ENCODE measurements at regions not wholly inside any gene's neighbourhood (a gene's known extent, or its start where the extent isn't known, plus 50 kb on each side); places are given as distances from the start of the nearest gene placed in this dataset.

DNA sequence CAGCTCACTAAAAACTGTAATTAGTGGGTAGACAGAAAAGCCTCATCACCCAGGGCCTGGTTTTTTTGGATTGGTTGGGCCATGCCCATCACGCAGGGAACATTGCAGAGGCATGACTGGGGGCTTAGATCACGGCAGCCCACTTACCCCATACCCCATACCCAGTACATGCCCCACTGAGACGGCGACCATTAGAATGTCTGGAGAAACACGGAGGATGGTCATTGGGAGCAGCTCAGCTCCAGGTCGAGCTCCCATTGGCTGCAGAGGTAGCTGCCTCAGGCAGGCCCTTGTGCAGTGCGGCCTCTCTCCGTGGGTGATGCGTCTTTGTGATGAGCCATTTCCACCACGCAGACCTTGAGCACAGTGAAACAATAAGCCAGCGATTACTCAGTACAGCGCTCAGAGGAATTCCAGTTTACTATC lies 204.0 kb downstream of the GADD45G start:
- Histone ChIP-seq H3K9ac (ENCODE audit: low read length) (no peak overlapping the region), H3K4me1 (ENCODE audit: control insufficient read depth, insufficient read depth, low read length) (peaks cover 6% of the 10 kb centered on the region), H3K36me3 (ENCODE audit: control insufficient read depth, insufficient read depth, low read length) (no peaks in the 10 kb centered on the region), H3K27ac (ENCODE audit: low read depth, low read length) (no peak overlapping the region), H3K4me3 (ENCODE audit: low read length) (no peak overlapping the region), H3K27me3 (ENCODE audit: control insufficient read depth, insufficient read depth, low read length) (no peaks in the 10 kb centered on the region)

DNA sequence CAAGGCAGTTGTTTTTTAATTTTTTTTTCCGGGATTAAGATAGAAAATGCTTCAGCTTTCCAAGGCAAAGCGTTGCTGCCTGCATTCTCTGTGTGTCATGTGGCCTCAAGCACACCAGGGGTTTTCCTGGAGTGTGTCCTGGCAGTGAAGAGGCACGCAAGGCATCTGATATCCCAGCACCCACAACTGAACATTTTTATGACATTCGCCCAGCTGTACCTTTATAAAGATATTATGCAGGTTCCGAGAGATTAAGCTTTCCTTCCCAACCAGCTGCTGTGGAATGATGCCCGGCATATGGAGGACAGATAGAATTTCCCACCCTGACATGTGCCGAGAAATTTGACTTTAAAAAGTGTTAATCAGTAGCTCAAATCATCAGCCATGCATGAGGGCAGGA lies 205.6 kb downstream of the GADD45G start:
- H3K27me3 ChIP-seq (ENCODE audit: control insufficient read depth, insufficient read depth, low read length), result no peaks in the 10 kb centered on the region
- H3K9ac ChIP-seq (ENCODE audit: low read length), result no peak overlapping the region

DNA sequence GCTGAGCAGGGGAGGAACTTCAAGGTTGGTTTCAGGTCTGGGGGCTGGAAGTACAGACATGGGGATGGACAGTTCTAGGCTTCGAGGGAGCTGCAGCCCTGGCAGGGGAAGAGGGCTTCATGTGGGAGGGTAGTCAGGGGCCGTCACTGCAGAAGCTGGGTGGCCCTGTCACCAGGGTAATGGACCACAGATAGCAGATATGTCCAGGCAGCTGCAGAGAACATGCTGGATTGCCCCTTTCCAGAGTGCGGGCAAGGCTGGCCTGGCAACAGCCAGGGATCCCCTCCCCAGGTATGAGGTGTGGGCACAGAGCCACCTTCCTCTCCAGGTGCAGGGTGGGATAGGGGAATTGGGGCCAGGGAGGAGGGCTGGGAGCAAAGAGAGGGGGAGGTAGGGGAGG lies 206.5 kb downstream of the GADD45G start:
- no peak overlapping the region for H3K27ac ChIP-seq (ENCODE audit: low read depth, low read length)
- H3K4me1 ChIP-seq (ENCODE audit: control insufficient read depth, insufficient read depth, low read length), result peaks cover 11% of the 10 kb centered on the region
- no peaks in the 10 kb centered on the region for H3K36me3 ChIP-seq (ENCODE audit: control insufficient read depth, insufficient read depth, low read length)
- H3K27me3 ChIP-seq (ENCODE audit: control insufficient read depth, insufficient read depth, low read length), result no peaks in the 10 kb centered on the region
- H3K4me3 ChIP-seq (ENCODE audit: low read length), result no peak overlapping the region
- H3K9ac ChIP-seq (ENCODE audit: low read length), result no peak overlapping the region

More for the DNA sequence above, 205.6 kb downstream of the GADD45G start:
- no peak overlapping the region for H3K4me3 ChIP-seq (ENCODE audit: low read length)
- H3K27ac ChIP-seq (ENCODE audit: low read depth, low read length), result no peak overlapping the region
- H3K36me3 ChIP-seq (ENCODE audit: control insufficient read depth, insufficient read depth, low read length), result no peaks in the 10 kb centered on the region
- peaks cover 9% of the 10 kb centered on the region for H3K4me1 ChIP-seq (ENCODE audit: control insufficient read depth, insufficient read depth, low read length)

DNA sequence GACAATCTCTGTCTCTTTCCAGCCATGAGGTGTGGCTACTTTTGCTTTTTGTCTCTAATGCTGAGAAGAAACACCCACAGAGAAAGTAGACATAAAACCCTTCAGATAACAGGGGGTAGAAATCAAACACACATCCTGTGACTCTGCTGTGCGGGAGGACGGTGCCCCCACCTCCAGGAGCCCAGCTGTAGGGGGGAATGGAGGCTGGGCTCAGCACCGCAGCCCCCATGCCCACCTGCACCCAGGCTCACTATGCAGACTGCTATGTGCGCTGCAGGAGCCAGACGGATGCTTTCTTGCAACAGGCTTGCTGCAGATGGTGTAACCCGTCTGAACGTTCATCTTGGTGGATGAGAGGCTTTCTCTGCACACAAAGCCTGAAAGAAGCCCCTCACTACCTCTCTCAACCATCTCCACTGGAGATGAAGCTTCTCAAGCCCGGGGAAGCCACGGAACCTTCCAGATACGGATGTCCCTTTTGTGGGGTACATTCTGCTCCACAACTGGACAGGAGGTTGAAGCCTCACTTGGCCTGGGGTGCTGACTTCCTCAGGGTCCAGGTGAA lies 207.2 kb downstream of the GADD45G start:
- peaks cover 11% of the 10 kb centered on the region for H3K4me1 ChIP-seq (ENCODE audit: control insufficient read depth, insufficient read depth, low read length)
- no peaks in the 10 kb centered on the region for H3K36me3 ChIP-seq (ENCODE audit: control insufficient read depth, insufficient read depth, low read length)
- no peaks in the 10 kb centered on the region for H3K27me3 ChIP-seq (ENCODE audit: control insufficient read depth, insufficient read depth, low read length)
- H3K4me3 ChIP-seq (ENCODE audit: low read length), result no peak overlapping the region
- no peak overlapping the region for H3K27ac ChIP-seq (ENCODE audit: low read depth, low read length)
- H3K9ac ChIP-seq (ENCODE audit: low read length), result no peak overlapping the region

DNA sequence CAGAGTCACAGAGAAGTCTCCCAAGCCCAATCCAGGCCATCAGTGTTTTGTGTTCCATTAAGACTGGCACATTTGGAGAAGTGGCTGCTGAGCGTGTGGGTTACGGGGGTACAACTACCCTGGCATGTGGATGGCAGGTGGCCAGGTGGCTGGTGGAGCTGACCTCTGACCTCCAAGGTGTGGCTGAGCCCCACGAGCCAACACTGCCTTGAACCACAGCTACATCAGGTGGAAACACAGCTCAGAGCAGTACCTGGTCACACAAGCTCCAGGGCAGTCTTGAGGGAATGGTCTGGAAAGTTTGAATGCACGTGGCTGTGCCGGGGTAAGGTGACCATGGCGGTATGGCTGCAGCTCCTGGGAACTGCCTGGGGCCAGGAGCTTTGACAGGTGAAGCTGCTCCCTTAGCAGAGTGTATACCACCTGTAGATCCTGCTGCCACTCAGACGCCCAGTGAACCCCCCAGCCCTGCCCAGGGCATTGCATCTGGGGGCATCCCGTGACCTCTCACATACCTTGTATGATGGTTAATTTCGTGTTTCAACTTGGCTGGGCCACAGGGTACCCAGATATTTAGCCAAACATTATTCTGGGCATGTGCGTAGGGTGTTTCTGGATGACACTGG lies 207.9 kb downstream of the GADD45G start:
- no peak overlapping the region for H3K27ac ChIP-seq (ENCODE audit: low read depth, low read length)
- no peak overlapping the region for H3K9ac ChIP-seq (ENCODE audit: low read length)
- H3K27me3 ChIP-seq (ENCODE audit: control insufficient read depth, insufficient read depth, low read length), result no peaks in the 10 kb centered on the region
- no peaks in the 10 kb centered on the region for H3K36me3 ChIP-seq (ENCODE audit: control insufficient read depth, insufficient read depth, low read length)
- peaks cover 11% of the 10 kb centered on the region for H3K4me1 ChIP-seq (ENCODE audit: control insufficient read depth, insufficient read depth, low read length)
- H3K4me3 ChIP-seq (ENCODE audit: low read length), result no peak overlapping the region

DNA sequence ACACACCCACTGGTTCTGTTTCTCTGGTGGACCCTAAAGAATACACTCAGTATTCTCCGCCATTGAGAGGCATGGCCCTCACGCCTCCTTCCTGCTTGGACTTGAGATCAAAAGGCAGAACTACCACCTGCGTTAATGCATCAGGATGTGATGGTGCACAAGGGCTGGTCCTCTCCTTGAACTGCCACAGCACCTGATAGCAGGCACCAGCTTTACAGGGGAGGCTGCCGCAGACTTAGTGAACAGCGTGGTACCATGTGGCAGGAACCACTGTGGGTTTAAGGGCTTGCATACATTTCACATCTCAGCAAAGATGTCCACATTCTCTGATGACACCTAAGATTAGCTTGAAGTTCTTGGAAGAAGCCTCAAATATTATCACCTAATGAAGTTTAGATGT lies 208.7 kb downstream of the GADD45G start:
- Histone ChIP-seq H3K9ac (ENCODE audit: low read length) (no peak overlapping the region), H3K4me1 (ENCODE audit: control insufficient read depth, insufficient read depth, low read length) (peaks cover 11% of the 10 kb centered on the region), H3K4me3 (ENCODE audit: low read length) (no peak overlapping the region), H3K27me3 (ENCODE audit: control insufficient read depth, insufficient read depth, low read length) (no peaks in the 10 kb centered on the region), H3K36me3 (ENCODE audit: control insufficient read depth, insufficient read depth, low read length) (no peaks in the 10 kb centered on the region), H3K27ac (ENCODE audit: low read depth, low read length) (no peak overlapping the region)

DNA sequence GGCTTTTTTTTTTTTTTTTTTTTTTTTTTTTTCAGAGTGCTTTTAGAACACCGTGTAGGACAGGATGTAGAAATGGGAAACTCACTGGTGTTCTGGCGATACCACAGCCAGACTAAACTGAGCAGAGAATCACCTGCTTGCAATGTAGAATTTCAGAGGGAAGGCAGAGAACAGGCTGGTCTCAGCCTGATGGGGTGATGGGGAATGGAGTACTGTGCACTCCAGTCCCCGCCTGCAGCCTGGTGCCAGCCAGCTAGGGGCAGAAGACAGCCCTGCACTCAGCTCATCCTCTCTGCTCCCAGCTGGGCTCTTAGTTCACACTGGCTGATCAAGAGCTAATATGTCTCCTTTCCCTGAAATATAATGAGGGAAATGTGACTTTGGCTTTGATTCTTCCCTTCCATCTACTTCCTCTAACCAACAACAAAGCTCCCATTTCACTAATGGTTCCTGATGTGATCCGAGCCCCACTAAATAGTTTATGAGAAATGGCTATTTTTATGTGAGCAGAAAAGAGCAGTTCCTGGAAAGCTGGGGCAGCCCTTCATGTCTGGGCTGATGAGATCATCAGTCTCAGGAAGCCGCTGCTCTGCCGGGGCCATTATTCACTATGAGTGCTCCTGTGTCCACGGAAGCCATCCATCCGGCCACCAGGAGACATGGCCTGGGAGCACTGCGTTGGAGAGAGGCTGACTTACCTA lies 209.7 kb downstream of the GADD45G start:
- no peaks in the 10 kb centered on the region for H3K36me3 ChIP-seq (ENCODE audit: control insufficient read depth, insufficient read depth, low read length)
- no peaks in the 10 kb centered on the region for H3K27me3 ChIP-seq (ENCODE audit: control insufficient read depth, insufficient read depth, low read length)
- H3K4me1 ChIP-seq (ENCODE audit: control insufficient read depth, insufficient read depth, low read length), result peaks cover 11% of the 10 kb centered on the region
- no peak overlapping the region for H3K4me3 ChIP-seq (ENCODE audit: low read length)
- no peak overlapping the region for H3K9ac ChIP-seq (ENCODE audit: low read length)
- H3K27ac ChIP-seq (ENCODE audit: low read depth, low read length), result no peak overlapping the region

DNA sequence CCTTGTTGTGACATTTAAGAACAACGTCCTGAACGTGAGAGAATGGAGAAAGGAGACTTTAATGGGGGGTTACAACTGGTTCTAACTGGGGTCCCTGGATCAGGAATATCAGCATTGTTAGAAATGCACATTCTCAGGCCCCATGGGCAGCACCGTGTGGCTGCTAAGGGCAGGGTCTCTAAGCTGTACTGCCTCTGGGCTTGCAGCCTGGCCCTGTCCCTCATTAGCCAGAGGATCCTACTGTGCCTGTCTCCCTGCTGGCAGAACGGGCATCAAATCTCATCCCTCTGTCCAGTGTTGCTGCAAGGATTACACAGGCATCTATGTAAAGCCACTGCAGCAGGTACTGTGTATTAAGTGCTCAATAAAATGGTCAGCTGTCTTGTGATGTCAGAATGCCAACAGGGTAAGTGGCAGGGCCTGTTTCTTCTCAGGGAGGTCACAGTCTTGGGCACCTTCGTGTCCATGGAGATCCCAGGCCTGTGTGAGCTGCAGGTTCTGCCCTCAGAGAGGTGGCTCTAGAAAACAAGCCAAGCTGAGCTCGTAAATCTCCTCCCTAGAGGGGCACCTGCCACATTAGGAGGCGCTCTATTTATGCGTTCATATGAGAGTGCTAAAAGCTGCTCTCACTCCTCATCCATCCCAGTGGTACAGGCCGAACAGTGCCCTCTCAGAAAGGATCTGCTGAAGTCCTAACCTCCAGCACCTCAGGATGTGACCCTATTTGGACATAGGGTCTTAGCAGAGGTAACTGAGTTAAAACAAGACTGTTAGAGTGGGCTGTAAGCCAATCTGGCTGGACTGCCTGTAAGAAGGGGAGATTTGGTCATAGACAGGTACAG lies 210.5 kb downstream of the GADD45G start:
- Histone ChIP-seq H3K27ac (ENCODE audit: low read depth, low read length) (no peak overlapping the region), H3K27me3 (ENCODE audit: control insufficient read depth, insufficient read depth, low read length) (no peaks in the 10 kb centered on the region), H3K4me1 (ENCODE audit: control insufficient read depth, insufficient read depth, low read length) (peaks cover 6% of the 10 kb centered on the region), H3K9ac (ENCODE audit: low read length) (no peak overlapping the region), H3K36me3 (ENCODE audit: control insufficient read depth, insufficient read depth, low read length) (no peaks in the 10 kb centered on the region), H3K4me3 (ENCODE audit: low read length) (no peak overlapping the region)

DNA sequence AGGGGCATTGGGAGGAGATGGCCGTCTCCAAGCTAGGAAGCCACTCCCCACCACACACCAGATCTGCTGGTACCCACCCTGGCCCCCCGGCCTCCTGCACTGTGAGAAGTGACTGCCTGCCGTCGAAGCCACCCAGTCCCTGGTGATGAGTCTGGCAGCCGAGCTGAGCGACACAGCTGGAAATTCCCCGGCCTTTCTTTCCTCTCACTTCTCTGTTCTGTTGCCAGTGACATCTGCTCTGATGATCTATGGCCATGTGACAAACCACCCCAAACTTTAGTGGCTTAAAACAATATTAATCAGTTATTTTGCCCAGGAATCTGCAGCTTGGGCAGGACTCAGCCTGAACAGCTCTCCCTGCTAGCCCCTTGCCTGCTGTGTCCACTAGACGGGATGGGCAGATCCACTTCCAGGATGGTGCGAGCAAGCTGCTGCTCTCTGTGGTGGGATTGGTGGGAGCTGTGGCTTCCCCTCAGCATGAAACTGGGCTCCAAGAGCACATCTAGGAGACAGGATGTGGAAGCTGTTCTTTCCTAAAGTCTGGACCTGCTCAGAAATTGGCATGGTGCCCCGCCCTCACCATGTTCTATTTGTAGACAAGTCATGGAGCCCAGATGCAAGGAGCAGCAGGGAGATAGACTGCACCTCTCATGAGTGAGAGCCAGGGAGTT lies 211.2 kb downstream of the GADD45G start:
- Histone ChIP-seq H3K4me1 (ENCODE audit: control insufficient read depth, insufficient read depth, low read length) (peaks cover 5% of the 10 kb centered on the region), H3K4me3 (ENCODE audit: low read length) (no peak overlapping the region), H3K9ac (ENCODE audit: low read length) (no peak overlapping the region), H3K36me3 (ENCODE audit: control insufficient read depth, insufficient read depth, low read length) (no peaks in the 10 kb centered on the region), H3K27ac (ENCODE audit: low read depth, low read length) (no peak overlapping the region), H3K27me3 (ENCODE audit: control insufficient read depth, insufficient read depth, low read length) (no peaks in the 10 kb centered on the region)

DNA sequence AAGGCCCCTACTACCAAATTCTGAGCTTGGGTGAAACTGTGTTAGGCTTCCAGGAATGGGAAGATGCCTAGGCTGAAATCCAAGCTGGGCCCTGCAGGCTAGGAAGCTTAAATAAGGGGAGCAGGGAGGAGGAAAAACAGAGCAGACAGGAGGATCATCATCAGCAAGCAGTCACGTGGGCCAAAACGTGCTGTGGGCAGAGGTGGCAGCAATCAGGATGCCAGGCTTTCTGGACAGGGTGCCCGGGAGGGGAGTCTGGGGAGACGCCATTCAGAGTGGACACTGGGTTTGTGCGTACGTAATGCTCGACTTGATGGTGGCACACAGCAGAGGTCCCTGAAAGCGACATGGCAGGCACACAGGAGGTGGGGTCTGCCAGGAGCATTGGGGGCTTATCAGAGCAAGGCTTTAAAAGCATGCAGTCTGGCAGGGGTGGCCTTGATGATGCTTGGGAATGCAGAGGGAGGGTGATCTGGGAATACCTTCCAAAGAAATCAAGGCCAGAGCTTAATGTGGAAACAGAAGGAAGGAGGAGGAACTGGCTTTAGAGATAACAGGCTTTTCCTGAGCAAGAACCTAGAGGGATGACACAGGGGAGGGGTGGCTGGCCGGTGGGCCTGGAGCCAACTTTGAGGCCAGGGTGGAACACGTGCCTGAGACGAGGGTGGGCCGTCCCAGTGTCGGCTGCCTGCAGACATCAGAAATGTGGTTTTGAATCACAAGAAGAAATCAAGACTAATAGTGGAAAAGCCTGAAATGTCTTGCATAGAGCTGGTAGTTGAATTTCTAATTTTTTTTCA lies 212.5 kb downstream of the GADD45G start:
- Histone ChIP-seq H3K27ac (ENCODE audit: low read depth, low read length) (no peak overlapping the region), H3K27me3 (ENCODE audit: control insufficient read depth, insufficient read depth, low read length) (no peaks in the 10 kb centered on the region), H3K9ac (ENCODE audit: low read length) (no peak overlapping the region), H3K4me1 (ENCODE audit: control insufficient read depth, insufficient read depth, low read length) (peaks cover 5% of the 10 kb centered on the region), H3K4me3 (ENCODE audit: low read length) (no peak overlapping the region), H3K36me3 (ENCODE audit: control insufficient read depth, insufficient read depth, low read length) (no peaks in the 10 kb centered on the region)

DNA sequence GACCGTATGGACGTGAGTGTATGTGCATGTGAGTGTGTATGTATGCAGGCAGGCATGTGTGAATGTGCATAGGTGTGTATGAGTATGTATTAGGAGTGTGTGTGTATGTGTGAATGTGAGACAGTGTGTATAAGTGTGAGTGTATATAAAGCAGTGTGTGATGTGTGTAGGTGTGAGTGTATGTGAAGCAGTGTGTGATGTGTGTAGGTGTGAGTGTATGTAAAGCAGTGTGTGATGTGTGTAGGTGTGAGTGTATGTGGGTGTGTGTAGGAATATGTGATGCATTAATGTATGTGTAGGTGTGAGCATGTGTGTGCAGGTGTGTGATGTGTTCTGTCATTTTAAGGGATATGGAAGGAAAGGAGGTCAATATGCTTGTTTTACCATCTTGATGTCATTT lies 215.5 kb downstream of the GADD45G start:
- H3K9ac ChIP-seq (ENCODE audit: low read length), result no peak overlapping the region
- peaks cover 2% of the 10 kb centered on the region for H3K4me1 ChIP-seq (ENCODE audit: control insufficient read depth, insufficient read depth, low read length)
- no peaks in the 10 kb centered on the region for H3K36me3 ChIP-seq (ENCODE audit: control insufficient read depth, insufficient read depth, low read length)
- no peak overlapping the region for H3K4me3 ChIP-seq (ENCODE audit: low read length)
- no peaks in the 10 kb centered on the region for H3K27me3 ChIP-seq (ENCODE audit: control insufficient read depth, insufficient read depth, low read length)
- no peak overlapping the region for H3K27ac ChIP-seq (ENCODE audit: low read depth, low read length)
